ENCODE measurements at regions not wholly inside any gene's neighbourhood (a gene's known extent, or its start where the extent isn't known, plus 50 kb on each side); places are given as distances from the start of the nearest gene placed in this dataset.

GRCh38 chr15:36527235-36528162, 51.9 kb upstream of the CDIN1 start:
- no peak for DNase-seq (ENCODE audit: low read depth)

GRCh38 chr15:36529296-36530011, 50.0 kb upstream of the CDIN1 start:
- DNase-seq (ENCODE audit: low read depth) = no peak
